ENCODE measurements at regions not wholly inside any gene's neighbourhood (a gene's known extent, or its start where the extent isn't known, plus 50 kb on each side); places are given as distances from the start of the nearest gene placed in this dataset.

DNA sequence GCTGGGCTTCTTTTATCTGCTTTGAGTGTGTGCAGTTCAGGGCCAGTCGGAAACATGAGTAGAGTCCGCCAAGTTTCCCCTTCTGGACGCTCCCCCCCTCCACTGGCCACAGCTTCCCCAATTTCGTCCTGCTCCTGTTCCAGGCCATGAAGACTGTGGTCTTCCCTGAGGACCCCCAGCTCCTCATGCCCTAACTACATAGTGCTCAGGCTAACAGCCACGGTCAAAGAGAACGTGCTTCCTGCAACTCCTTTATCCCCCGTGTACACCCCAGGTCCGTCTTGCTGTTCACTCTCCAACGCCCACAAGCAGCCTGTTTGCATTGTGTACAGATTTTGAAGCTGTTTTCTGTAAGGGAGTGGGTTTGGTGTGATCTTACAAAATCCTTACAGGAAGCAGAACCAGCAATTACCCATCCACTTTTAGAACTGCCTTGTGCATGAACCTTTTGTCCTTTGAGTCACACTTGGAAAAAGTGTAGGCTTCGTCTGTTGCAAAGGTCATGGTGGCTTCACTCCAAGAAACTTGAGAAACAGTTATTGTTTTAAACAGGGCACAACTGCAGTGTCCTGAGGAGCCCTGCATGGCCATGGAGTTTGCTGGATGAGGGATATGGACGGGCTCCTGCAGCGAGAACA lies 77.0 kb upstream of the FAM20C start:
- H3K4me3 ChIP-seq (ENCODE audit: low read depth, low read length): no peak overlapping the region
- TF ChIP-seq, protein P1, sequence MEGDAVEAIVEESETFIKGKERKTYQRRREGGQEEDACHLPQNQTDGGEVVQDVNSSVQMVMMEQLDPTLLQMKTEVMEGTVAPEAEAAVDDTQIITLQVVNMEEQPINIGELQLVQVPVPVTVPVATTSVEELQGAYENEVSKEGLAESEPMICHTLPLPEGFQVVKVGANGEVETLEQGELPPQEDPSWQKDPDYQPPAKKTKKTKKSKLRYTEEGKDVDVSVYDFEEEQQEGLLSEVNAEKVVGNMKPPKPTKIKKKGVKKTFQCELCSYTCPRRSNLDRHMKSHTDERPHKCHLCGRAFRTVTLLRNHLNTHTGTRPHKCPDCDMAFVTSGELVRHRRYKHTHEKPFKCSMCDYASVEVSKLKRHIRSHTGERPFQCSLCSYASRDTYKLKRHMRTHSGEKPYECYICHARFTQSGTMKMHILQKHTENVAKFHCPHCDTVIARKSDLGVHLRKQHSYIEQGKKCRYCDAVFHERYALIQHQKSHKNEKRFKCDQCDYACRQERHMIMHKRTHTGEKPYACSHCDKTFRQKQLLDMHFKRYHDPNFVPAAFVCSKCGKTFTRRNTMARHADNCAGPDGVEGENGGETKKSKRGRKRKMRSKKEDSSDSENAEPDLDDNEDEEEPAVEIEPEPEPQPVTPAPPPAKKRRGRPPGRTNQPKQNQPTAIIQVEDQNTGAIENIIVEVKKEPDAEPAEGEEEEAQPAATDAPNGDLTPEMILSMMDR (conservative IDR thresholded peaks at IDR 0.05; ENCODE audit: low read depth, low read length): no peak
- DNase-seq (ENCODE audit: low read depth): peak; percentile 6

DNA sequence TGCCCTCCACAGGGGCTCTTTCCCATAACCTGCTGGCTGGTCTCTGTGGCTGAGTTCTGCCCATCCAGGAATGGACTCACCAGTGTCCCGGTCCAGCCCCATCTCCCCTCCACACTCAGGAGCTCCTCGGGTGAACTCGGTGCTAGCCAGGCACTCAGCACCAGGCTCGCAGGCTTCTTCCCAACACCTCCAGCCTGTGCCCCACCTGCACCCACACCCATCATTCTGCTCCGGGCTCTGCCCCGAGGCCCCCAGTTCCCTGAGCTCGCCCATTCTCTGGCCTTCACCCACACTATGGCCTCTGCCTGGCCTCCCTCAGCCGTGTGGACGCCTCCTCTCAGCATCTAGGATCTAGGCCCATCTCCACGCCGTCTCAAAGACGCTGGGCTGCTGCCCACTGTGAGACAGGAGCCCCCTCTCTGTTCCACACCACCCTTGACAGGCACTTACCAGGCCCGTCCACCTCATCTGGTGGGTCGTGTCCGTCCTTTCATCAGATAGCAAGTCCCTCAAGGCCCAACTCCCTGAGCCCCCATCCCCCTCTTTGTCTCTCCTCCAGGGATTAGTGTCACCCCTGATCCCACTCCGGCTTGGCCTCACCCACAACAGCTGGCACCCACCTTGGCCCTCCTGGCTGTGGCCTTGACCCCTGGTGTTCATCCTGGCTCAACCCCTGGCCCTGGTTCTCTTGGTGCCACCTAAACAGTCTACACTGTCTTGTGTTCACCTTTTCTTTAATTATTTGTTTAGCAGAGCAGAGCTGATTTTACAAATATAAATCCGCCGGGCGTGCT lies 76.0 kb upstream of the FAM20C start:
- H3K4me3 ChIP-seq (ENCODE audit: low read depth, low read length): no peak overlapping the region
- no peak for DNase-seq (ENCODE audit: low read depth)
- TF ChIP-seq, protein P1 (conservative IDR thresholded peaks at IDR 0.05; ENCODE audit: low read depth, low read length): no peak

DNA sequence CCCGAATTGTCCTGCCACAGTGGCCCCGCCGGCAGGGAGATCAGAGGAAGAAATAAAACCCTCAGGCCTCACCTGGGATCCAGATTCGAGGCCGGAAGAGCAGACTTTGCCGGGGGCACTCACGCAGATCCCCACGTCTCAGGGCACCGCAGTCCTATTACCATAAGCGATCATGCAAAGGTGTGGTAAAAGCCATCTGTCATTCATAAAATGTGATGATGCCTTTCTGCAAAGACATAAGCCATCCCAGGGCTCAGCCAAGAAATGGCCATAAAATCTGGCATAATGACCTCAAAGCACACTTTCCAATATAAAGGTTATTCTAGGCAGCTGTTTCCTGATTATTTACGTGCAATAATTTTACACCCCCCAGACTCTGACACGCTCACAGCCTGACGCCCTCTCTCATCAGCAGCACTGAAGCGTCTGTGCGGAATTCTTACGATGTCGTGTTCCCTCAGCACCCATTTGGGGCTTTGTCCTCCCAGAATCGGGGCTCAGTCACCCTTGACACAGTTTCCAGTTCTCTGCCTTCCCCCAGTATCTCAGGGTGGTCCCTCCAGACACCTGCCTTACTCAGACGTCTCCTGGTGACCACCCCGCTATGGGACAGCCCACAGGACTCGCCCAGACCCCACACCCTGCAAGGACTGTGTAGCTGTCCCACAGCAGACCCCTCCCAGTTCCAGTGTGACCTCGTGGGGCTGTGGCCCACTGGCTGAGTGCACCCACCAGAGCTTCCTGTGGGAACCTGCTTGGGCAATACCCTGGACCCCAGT lies 74.3 kb upstream of the FAM20C start:
- no peak overlapping the region for H3K4me3 ChIP-seq (ENCODE audit: low read depth, low read length)
- DNase-seq (ENCODE audit: low read depth): no peak
- TF ChIP-seq, protein P1 (conservative IDR thresholded peaks at IDR 0.05; ENCODE audit: low read depth, low read length): no peak

DNA sequence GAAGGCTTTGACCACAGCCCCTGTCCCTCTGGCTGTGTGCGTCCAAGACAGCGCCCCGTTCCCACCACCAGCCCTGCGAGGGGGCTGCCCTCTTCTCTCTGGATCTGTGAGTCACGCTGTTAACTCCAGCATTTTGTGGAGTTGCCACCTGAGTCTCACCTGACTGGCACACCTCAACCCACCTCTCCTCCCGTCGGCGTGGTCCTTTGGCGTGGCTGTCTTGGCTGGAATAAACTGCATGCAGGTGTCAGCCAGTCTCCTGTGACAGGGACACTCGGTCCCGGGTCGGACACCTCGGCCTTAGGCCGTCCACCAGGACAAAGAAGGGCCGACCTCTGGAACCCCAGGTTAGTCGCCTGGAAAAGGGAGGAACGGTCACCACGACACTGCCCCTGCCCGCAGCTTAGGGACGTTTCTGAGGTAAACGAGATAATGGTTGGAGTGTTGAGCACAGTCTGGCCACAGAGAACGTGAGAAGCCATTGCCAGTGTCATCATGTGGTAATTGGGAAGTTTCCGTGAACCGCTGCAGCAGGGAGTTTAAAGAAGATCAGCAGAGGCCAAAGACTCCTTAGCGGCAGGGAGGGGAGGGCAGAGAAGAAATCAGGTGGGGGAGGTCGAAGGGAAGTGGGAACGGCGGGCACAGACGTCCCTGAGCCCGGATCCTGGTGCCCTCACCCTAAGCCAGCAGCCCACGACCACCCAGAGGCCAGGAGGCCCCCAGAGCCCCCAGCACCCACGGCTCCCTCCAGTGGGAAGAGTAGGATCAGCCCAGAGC lies 73.6 kb upstream of the FAM20C start:
- no peak for DNase-seq (ENCODE audit: low read depth)
- TF ChIP-seq, protein P1 (conservative IDR thresholded peaks at IDR 0.05; ENCODE audit: low read depth, low read length): no peak

DNA sequence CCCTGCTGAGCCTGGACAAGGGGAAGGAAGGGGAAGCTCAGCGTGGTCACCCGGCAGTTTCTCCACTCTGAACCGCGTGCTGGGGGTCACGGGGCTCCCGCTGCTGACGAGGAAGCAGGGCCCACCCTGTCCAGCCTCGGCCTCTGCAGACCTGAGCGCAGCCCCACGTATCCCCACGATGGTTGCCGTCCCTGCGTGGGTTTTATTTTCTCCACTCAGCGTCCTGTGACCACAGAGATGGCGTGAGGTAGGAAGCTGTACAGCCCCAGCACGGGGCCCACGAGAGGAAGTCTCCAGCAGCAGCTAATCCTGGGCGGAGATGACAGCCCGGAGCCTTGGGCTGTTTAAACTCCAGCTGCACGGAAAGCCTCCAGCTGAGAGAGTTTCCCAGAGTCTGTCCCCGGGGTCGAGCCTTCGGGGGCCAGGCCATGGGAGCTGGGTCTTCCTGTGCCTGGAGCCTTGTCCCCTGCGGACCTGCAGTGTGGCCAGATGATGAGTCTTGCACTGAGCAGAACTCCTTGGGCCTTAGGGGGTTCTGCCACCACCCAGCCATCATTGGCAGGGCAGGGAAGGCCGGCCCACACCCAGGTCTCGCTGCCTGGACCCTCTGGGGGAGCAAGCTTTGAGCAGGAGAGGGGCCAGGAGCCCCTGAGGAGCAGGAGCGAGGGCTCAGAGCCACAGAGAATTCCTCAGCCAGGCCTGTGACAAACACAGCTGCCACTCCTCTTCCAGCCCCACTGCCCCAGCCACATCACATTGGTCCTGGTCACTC lies 72.8 kb upstream of the FAM20C start:
- TF ChIP-seq, protein P1 (conservative IDR thresholded peaks at IDR 0.05; ENCODE audit: low read depth, low read length): no peak
- no peak overlapping the region for H3K4me3 ChIP-seq (ENCODE audit: low read depth, low read length)
- DNase-seq (ENCODE audit: low read depth): no peak

More for the DNA sequence above, 73.6 kb upstream of the FAM20C start:
- H3K4me3 ChIP-seq (ENCODE audit: low read depth, low read length): no peak overlapping the region

All from epithelial cell of proximal tubule (primary cell).